Activated CD4-positive, alpha-beta T cell treated with anti-CD3 and anti-CD28 coated beads, Interleukin-10, Interleukin-2, amounts not matched to agents 100 ng/mL and 50 ng/mL, durations not matched to agents 16 hours and 8 hours (primary cell): ENCODE measurements at regions not wholly inside any gene's neighbourhood (a gene's known extent, or its start where the extent isn't known, plus 50 kb on each side); places are given as distances from the start of the nearest gene placed in this dataset.
"Not testable (repeated sequence)": the region's sequence is repeated elsewhere in the genome, so short reads cannot be mapped to it uniquely, and the experiment has no call there.

Experiments
- DNase-seq: peaks from one replicate; pipeline ENCODE4 v3.0.0-alpha.2; 2020

DNA sequence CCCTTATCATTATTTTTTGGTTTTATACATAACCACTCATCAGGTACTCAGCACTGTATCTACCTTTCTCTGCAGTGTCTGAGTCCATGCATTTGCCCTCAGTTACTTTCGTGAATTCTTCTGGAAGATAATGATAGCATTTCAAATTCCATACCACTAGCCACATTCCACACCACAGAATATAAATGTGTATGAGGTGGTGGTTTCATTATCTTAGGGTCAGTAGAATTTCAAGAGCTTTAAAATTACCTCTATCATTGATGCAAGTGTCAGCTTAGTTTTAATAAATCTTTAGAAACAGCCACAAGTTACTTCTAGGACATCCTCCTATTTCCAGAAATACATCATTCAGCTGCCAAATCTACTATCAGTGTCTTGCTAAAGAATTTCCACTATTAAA is 1578.3 kb downstream of the OLFM4 start:
- no peak for DNase-seq

DNA sequence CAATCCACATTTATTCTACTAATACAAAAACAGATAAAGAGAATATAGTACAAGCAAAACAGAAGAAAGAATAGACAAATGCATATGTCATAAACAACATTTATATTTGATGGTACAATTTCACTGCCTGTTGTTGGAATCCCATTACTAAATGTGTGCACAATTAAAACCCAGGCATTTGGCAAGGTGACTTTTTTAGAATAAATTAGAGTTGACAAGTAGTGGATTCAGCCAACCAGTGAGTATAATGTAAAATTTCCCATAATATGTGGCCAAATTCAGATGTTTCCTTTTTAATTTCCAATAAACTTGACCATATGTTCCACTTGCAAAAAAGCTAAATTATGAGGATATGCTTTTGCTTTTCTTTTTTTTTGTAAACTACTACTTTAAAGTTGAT is 1578.8 kb downstream of the OLFM4 start:
- no peak for DNase-seq

DNA sequence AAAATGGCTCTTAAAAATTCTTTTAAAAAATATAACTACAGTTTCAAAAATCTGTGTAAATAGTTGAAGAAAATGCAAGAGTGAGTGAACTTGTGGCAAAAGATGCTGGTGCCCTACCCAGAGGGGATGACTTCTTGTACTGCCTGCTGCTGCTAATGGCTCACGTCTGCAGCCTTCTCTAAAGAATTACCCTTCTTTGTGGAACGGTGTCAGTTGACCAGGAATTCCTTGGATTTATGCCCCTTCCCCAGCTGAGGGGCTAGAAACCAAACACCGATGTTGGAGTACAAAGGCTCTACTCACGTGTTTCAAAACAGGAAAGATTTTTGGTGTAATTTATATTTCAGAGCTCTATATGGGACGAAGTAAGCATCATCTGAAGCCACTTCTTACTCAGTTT is 1582.8 kb downstream of the OLFM4 start:
- DNase-seq: no peak

DNA sequence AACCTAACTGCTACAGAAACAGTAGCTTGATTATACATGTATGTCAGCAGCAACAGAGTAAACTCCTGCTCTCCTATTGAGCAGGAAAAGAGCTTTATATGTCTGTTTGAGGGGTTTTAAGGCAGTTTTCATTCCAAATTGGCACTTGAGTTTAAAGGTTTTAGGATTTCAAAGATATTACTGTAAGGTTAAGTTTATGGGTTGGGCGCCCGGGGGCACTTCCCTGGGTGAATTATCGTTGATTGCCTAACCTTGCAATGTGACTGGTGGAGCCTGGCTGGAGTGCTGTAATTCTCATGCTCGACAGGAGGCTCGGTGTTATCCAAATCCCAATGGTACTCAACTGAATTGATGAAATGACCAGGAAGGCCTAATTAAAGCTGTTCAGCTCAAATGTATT is 1586.1 kb downstream of the OLFM4 start:
- DNase-seq: no peak

DNA sequence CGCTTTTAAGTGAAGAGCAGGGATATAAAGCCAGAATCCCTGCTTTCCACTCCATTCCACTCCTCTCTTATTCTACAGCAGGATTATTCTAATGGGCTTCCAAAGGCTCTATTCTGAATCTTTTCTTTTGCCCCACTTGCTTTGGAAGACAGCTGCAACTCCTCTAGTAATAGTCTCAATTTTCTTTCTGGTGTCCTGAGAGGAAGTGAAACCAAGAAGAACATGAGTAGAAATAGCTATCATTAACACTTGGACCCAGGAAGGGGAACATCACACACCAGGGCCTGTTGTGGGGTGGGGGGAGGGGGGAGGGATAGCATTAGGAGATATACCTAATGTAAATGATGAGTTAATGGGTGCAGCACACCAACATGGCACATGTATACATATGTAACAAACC is 1597.9 kb downstream of the OLFM4 start:
- not testable (repeated sequence) for DNase-seq

DNA sequence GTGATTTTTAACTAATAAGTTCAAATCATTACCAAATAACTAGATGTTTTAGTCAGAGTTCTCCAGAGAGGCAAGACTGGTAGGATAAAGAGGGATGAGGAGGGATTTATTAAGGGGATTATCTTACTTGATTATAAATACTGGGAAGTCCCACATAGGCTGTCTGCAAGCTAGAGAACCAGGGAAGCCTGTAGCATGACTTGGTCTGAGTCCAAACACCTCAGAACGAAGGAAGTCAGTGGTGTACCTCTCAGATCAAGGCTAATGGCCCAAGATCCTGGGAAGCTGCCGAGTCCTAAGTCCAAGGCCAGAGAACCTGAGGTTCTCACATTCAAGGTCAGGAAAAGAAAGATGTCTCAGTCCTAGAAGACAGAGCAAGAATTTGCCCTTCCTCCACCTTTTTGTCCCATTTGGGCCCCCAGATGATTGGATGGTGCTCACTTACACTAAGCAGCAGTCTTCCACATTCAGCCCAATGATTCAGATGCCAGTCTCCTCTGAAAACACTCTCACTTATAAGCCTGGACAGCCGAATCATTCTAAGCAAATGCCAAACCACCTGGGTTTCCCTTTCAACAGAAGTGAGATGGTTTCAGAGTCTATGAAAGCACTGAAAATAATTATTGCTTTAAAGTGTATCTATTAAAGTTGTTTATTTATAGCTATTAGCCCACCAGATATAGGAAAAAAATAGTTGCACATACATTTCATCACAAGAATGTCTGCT is 1599.2 kb downstream of the OLFM4 start:
- no peak for DNase-seq

DNA sequence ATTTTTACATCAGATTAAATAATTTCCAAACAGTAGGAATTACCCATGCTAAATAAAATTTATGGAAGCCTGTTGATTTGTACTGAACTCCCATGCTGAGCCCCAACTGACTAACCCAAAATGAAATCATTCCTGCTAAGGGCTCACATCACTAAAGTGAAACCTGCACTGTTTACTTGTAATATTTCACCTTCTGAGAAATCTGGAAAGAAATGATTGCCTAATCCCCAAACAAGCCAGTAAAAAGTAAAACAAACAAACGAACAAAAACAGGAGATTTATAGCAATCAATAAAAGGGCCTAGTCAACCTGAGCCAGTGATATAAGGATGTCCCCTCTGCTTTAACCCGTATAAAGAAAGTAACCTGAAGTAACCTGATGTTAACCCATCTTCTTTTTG is 1599.8 kb downstream of the OLFM4 start:
- DNase-seq: no peak

DNA sequence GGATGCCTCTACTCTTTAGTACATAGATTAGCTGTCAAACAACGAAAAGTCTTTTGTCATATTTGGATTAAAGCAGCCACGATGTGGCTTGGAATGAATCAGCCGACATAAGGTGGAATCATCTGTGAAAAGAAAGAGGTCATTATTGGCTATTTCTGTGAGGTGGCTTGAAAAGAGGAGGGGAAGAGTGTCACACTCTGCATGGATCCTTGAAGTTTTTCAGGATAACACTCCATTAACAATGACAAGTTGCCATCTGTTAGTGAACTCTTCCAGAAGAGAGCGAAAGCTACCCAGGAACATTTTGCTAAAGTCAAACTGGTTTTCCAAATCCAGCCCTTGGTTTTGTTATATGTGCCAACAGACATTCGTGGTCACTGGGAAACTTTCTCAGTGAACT is 1604.8 kb downstream of the OLFM4 start:
- DNase-seq: no peak

DNA sequence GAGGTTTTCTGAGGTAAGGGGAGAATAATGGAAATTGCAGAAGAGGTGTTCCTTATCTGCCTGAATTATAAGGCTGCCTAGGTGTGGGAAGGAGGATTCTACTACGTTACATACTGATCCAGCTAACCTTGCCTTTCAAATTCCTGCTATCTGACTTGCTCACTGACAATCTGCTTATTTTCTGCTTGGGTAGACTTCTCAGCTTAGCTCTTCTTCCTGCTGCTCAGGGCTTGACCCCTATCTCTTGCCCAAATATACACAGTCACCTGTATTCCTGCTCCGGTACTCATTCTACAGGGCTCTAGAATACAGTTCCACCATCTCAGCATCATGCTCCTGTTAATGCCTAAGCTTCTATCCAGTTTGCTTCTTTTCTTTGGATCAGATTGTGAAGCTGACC is 1607.6 kb downstream of the OLFM4 start:
- DNase-seq: no peak

DNA sequence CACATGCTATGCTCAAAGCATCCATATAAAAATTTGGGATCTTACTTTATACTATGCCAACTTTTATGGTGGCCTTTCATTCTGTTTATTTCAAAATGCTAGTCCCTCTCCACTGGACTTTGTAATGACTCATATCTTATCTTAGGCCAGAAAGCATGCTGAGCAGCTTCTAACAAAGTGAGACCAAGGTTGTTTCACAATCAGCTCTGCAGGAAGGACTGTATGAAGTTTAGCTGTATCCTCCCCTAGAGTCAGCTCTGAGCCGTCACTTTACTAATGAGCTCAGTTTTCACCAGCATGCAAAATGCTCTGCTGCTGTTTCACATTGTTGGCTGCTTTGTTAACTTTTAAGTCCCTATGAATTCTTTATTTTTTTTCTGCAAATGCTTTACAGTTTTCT is 1608.8 kb downstream of the OLFM4 start:
- no peak for DNase-seq

DNA sequence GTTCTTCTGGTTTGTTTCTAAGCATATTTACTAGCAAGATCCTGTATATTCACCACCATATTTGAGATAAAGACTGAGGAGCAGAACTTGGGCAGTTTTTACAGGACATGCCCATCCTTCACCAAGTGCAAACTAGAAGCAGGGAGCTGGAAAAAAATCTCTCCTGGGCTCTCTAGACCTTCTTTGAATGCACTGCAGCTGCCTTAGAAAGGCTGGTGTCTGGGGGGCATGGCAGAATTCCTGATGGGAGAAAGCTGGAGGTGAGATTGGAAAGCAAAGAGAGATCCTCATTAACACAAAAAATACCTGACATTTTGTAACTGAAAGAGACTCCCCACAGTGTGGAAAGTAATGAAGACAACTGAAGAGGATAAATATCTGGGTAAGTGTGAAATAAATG is 1612.1 kb downstream of the OLFM4 start:
- DNase-seq: no peak

DNA sequence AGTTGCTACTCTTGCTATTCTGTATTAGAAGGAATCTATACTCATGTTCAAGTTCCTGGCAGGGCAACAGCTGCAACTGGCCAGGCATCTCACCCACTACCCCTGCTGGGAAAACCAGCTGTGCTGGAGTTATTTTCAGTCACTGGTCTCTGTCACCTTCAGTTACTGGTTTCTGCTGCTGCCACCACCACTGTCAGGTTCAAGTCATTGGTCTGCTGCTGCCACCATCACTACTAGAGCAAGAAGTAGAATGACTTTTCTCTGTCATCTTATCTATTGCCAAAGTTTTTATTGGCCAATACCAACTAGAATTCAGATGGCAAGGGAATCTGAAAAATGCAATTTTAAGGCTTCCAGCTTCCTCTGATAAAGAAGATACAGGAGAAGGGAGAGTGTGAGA is 1615.2 kb downstream of the OLFM4 start:
- no peak for DNase-seq

DNA sequence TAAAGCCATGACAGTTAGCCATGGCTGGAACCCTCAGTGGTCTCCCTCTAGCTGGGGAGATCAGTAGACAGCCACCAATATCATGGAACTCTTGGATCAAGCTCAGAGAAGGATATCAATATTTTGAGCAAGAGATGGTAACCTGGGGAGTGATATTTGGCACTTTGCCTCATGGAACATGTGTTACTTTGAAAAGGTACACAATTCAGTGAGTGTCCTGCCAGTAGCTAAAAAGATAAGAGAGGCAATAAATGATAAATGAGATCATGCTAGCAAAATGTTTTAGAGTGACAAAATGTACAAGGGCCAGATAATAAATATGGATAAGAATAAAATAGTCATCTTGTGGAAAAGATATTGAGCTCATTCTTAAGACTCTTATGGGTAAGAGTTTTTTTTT is 1618.7 kb downstream of the OLFM4 start:
- DNase-seq: no peak

DNA sequence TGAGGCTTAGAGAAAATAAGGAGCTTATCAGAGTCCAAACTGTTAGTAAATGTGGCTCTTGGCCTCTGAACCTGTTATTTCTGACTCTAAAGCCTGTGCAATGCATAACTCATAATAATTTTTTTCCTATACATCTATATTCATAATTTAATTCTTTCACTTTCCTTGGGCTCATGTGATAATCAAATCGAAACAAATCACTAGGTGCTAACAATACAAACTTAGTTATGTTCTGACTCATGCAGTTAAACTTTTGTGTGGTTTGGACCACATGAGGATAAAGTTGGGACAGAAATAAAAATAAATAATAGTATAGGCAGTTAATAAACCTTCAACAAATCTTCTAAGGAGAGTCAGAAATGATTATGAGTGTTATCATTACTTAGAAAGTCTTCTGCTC is 1629.0 kb downstream of the OLFM4 start:
- DNase-seq: no peak

DNA sequence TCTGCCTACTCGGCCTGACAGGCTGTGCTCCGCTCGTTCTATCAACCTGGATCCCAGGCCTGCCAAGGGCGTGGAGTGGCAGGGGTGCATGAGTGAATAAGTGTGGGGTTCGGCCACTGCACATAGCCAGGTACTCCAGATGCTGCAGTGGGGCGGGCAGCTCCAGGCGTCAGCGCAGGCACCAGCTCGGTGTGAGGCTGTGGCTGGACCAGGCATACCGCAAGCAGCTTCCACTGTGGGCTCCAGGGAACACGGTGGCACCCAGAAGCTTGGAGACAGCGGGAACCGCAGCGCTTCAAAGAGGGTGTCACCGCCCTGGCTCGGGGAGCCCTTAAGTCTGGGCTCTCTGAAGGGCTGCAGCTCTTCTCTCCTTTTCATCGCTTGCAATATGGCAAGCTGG is 1630.2 kb downstream of the OLFM4 start:
- no peak for DNase-seq

DNA sequence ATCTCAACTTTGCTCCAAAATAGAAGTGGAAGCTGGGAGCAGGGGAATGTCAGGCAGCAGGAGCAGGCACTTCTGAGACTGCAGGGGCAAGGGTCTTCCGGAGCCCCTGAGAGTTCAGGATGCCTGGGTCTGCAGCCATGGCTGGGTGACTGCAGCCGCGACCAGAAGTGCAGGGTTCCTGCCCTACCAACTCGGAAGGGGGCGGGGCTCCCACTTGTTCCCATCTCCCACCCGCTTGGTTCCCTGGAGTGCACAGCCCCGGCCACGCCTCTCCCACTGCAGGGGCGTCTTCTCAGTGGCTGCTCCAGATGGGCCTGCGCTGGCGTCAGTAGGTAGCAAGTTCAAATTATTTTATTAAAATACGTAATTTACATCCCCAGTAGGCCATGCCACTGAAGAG is 1631.7 kb downstream of the OLFM4 start:
- DNase-seq: no peak

DNA sequence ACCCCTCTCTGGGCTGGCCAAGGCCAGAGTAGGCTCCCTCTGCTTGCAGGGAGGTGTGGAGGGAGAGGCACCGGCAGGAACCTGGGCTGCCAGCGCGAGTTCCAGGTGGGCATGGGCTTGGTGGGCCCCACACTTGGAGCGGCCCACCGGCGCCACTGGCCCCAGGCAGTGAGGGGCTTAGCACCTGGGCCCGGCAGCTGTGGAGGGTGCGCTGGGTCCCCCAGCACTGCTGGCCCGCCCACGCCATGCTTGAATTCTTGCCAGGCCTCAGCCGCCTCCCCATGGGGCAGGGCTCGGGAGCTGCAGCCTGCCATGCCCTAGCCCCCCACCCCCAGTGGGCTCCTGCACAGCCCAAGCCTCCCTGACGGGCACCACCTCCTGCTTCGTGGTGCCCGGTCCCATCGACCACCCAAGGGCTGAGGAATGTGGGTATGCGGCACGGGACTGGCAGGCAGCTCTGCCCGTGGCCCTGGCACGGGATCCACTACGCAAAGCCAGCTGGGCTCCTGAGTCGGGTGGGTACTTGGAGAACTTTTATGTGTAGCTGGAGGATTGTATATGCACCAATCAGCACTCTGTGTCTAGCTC is 1648.0 kb downstream of the OLFM4 start:
- no peak for DNase-seq

DNA sequence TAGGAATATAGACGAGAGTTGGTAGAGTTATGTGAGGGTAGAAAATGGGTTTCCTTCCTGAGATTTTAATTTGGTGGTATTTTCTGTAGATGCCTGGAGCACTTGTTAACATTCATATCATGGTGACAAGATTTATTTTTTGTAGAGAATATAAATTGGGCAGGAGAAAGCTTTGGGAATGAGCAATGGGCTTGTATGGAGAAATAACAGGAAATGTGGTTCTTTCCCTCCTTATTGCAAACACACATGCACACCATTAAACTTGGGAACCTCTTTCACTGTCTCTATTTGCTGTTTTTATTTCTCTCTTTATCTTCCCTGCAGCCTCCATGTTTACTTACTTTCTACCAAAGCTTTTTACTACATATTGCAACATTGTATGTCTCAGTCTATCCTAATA is 1653.6 kb downstream of the OLFM4 start:
- DNase-seq: no peak

DNA sequence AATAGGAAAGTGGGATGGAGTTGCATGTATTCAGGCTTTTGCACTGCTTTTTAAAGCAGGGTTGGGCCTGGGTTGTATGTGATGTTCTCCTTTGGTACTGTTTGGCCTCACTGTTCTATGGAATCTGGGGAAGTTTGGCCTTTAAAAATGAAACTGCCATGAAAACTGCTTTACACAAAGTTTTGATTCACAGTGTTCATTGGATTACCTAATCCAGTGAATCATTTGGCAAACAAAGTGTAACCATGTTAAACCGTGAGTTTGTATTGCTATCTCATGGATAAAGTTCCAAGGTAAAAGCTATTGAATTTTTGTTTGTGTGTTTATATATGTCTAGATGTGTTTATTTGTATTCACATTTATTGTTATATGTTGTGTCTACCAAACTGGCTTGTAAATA is 1658.6 kb downstream of the OLFM4 start:
- DNase-seq: no peak

DNA sequence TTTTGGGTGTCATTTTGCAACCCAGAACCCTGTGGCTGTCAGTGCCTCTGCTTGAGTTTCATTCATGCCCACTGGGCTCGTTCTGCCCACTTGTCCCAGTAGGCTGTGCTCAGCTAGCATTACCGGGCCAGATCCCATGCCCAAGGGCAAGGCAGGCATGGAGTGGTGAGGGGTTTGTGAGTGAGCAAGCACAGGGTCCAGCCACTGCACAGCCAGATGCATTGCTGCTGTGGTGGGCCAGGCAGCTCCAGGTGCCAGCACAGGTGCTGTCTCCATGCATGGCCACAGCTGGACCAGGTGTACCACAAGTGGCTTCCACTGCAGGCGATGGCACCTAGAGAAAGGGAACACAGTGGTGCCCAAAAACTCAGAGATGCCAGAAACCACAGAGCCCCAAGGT is 1671.2 kb downstream of the OLFM4 start:
- no peak for DNase-seq

DNA sequence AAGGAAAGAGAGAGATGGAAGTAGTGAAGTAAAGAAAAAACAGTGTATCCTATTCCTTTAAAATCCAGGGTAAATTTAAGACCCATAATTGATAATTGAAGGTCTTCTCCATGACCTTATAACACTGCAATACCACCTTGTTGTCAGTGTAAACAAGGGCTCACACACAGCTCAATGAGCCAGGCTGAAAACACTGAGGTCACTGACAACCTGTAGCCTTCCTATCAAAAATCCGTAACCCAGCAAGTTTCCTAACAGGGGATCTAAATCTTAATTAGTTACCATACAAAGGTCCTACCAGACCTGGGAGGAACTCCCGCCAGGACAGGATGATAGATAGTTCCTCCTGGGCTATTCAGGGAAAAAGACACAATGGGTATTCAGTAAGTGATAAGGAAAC is 1677.1 kb downstream of the OLFM4 start:
- no peak for DNase-seq

DNA sequence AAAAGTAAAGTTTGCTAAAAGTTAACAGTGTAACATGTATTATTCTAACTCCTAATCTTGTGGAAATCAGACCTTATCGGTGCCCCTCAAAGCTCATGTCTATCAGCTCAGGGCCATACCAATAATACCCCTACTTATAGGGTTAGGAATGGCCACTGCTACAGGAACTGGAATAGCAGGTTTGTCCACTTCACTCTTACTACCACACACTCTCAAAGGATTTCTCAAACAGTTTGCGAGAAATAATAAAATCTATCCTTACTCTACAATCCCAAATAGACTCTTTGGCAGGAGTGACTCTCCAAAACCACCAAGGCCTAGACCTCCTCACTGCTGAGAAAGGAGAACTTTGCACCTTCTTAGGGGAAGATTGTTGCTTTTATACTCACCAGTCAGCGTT is 1677.7 kb downstream of the OLFM4 start:
- DNase-seq: no peak

DNA sequence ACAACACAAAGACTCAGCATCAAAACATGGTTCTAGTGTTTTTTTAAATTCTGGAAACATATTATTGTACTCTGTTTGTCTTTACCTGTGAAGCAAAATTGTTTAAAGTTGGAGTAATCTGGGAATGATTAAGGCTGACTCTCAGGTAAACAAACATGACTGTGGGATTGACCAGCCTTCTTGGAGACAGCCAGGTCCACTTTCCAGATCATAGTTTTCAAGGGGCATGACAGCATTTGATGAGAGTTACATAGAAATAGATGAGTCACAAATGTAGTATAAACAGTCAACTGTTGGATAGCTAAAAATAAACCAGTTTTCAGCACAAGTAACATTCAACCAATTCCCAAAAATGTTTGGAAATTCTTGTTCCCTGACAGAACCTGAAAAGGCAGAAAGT is 1680.9 kb downstream of the OLFM4 start:
- DNase-seq: no peak

DNA sequence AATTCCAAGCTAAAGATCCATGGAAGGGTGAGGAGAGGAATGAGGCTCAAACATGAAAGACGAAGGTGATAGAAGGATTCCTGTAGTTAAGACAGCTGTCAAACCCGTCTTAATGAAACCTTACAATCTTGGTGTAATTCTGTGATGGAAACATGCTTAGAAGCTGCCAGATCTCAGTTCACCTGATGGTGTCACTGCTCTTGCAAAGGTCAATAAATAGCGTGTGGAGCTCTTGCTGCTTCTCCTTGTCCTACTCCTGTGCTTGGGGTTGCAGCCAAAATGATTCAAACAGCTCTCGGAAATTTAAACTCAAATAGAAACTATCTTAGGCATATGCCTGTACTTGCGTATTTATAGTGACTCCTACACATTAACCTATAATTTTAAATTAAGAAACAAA is 1705.0 kb downstream of the OLFM4 start:
- no peak for DNase-seq

DNA sequence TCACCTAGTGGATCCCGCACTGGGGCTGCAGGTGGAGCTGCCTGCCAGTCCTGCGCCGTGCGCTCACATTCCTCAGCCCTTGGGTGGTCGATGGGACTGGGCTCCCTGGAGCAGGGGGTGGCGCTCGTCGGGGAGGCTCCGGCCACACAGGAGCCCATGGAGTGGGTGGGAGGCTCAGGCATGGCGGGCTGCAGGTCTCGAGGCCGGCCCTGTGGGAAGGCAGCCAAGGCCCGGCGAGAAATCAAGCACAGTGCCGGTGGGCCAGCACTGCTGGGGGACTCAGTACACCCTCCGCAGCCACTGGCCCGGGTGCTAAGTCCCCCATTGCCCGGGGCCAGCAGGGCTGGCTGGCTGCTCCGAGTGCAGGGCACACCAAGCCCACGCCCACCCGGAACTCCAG is 1708.6 kb downstream of the OLFM4 start:
- DNase-seq: not testable (repeated sequence)
